Jurkat, Clone E6-1 (cell line): ENCODE measurements at regions not wholly inside any gene's neighbourhood (a gene's known extent, or its start where the extent isn't known, plus 50 kb on each side); places are given as distances from the start of the nearest gene placed in this dataset.
"Not testable (repeated sequence)": the region's sequence is repeated elsewhere in the genome, so short reads cannot be mapped to it uniquely, and the experiment has no call there.

Experiments
- DNase-seq: peaks from one replicate; pipeline ENCODE4 v3.0.0-alpha.2; 2011; ENCODE audit warnings: low read depth, low spot score
- H3K4me3 ChIP-seq: 2 replicates; pipeline ENCODE4 v1.5.1; 2011; ENCODE audit warnings: mild to moderate bottlenecking, low read length, control low read depth, moderate library complexity

DNA sequence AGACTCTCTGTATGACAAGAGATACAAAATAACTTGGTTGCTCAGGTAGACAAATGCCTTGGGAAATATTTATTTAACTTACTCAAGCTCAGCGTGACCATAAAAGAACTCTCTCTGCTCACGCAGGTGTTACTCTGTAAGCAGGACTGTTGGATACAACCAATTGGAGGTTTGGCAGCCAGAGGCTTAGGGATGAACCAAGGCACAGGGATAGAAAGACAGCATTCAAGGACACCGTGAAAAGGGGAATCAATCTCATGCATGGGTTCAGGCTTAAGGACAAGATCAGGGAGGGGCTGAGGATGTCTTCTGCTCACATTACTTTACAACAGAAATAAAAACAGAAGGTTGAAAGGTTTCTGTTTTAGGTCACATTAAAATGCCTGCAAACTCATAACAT lies 389.0 kb upstream of the BRINP1 start:
- H3K4me3 ChIP-seq: no peak overlapping the region
- DNase-seq: no peak

DNA sequence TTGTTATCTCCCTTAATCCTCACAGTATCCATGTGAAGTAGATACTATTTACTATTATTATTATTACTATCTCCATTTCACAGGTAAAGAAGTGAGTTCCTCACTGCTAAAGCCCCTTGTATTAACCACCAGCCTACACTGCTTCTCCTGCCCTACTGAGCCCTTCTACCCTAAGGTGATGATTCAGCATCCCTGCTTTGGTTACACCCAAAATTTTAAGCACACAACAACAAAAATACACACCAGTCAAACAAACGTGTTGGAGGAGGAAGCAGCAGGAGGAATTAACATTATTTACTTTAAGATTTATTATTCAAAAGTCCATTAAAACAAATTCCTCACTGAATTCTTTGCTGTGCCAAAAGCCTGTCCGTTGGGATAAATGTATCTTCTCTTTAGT lies 370.2 kb upstream of the BRINP1 start:
- DNase-seq: no peak
- no peak overlapping the region for H3K4me3 ChIP-seq

DNA sequence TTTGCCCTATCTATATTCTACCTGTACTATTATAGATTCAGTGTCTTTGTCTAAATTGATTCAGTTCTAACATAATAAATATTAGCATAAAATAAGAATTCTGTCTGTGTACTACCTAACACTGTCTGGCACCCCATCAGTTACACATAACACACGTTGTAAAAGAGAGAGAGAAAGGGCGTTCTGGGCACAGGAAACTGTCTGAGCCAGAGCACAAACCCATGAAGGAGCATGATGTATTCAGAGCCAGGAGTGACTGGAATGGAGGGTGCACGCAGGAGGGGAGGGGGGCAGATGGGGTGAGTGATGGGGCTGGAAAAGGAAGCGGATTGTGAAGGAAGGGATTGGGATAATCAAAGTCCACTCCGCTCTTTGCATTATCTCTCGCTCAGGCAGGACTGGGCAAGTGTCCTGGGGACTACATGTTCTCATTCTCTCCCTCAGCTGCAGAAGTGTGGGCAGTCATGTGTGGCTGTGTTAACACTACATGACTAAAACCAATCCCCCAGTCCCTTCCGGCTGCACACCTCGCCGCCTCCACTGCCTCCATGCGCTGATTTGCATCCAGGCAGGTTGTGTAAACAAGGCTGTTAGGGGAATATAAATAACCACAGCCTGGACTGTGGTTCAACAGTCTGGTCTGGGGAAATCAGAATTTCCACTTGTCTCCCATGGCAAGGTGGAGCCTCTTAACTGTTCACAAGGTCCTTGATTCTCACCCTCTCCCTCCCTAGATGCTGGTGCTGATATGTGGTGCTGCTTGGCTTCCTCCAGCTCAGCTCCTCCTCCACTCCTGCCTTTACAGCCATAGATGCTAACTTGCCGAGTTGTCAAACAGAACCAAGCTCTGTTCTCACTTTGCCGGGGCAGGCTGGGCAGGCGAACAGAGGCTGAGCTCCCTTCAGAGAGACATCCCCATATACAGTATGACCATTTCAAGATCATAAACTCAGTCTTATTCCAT lies 367.5 kb upstream of the BRINP1 start:
- DNase-seq: no peak
- no peak overlapping the region for H3K4me3 ChIP-seq

DNA sequence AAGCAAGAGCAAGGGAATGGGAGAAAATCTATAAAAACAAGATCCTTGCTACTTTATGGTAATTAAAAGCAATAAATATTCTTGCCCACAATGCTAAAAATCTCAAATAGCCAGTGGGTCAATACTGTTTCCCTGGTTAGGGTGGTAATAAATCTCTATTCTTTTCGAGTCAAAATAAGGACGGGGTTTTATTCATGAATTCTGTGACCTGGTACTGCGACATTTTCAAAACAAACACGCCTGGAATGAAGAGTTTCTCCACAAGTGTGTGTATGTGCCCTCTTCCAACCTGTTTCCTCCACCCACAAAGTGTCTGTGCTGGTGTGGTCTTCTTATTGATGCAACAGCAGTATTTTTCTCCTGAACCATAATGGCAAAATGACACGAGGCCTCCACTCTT lies 358.8 kb upstream of the BRINP1 start:
- no peak overlapping the region for H3K4me3 ChIP-seq
- DNase-seq: no peak

DNA sequence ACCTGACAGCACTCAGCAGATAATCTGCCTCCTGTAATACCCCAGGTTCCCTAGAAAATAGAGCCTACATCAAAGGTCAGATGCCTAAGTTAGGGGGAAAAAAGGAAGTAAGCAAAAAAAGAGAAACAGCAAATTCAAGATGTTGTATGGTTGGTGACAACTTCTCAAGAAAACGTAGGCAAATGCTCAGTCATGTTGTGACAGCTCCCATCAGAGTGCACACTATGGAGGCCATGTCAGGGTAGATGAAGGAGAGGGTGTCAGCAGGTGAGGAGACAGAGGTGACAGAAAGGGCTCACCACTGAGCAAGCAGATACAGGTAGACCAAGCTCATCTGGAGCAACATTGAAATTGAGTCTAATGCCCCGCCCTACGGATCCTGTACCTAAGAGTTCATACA lies 356.8 kb upstream of the BRINP1 start:
- H3K4me3 ChIP-seq: no peak overlapping the region
- DNase-seq: no peak

DNA sequence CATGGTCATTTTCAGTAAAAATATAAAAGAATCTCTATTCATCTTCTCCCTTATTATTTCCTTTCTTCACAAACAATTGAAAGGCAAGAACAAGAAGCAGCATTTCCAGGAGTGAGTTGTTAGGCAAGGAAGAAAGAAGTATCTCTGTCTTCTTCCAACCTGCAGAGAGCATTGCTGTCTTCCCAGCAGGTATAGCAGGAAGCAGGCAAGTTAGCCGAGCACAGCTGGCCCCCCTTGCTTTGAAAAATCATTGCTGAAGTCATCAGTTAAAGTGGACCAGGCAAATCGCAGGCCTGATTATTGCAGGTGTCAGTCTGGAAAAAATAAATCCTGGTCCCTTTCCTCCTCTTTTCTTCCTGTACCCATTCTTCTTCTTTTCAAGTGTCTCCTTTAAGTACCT lies 353.1 kb upstream of the BRINP1 start:
- DNase-seq: no peak

DNA sequence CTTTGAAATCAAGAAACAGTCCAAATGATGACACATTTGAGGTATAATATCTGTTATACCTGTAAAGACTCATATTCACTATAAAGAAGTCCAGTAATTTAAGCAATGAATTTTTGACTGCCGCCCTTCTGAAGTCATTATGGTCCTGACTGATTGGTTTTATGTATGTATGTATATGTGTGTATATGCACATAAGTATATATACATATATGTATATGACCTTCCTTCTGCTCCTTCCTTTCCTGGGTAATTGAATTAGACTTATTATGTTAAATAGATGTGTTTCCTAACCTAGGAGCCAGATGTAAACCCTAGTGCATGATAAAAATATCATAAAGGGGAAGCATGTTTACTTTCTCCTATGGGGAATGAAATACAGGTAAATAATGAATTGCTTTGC lies 343.1 kb upstream of the BRINP1 start:
- DNase-seq: no peak
- H3K4me3 ChIP-seq: no peak overlapping the region

More for the DNA sequence above, 353.1 kb upstream of the BRINP1 start:
- no peak overlapping the region for H3K4me3 ChIP-seq

DNA sequence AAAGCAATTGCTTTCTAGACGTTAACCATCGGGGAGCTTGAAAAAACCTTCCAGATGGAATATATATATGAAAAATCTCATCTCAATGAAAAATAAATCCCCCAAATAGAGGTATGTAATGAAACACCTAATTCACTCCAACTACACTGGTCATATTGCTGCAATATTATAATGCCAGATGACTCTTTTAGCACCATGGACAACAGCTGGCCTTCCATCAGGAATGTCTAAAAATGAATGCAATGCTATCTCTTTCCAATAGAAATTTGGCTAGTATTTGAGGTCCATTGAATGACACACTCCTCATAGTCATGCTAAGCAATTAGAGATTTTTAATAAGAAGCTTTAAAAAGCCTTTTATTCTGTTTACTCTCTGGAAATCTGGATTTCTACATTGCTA lies 340.2 kb upstream of the BRINP1 start:
- no peak overlapping the region for H3K4me3 ChIP-seq
- DNase-seq: no peak

DNA sequence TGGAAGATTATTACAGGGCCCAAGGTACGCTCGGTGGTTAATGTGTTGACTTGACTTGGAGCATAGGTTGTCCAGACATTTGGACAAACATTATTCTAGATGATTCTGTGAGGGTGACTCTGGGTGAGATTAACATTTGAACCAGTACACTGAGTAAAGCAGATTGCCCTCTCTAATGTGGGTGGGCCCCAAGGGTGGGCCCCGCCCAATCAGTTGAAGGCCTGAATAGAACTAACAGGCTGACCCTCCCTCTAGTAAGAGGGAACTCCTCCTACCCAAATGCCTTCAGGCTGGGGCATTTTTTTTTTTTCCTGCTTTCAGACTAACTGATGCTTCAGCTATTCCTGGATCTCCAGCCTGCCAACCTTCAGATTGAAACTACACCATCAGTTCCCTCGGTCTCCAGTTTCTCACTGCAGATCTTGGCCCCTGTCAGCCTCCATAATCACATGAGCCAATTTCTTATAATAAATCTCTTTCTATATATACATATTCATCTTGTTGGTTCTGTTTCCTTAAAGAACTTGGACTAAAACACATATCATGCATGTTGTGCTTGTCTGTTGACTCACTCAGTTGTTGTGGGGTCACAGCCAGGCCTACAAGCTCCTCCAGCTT lies 338.1 kb upstream of the BRINP1 start:
- no peak for DNase-seq
- no peak overlapping the region for H3K4me3 ChIP-seq

DNA sequence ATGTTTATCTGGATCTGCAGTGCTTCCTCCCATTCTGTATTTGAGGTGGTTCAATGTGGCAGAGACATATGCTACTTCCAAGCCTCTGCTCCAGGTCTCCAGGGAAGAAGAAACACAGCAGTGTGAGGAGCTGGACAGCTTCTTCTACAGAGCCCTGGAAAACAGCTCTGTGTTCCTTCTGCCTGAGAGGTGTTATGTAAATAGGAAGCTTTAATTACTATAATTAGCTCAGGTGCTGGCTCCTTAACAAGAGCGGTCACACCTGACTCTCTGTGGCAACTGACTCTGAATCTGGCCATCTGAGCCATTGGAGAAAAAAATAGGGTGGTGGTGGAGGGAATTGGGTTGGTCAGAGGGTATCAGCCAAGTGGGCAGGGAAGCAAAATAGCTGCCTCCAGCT lies 332.4 kb upstream of the BRINP1 start:
- DNase-seq: no peak
- H3K4me3 ChIP-seq: no peak overlapping the region

DNA sequence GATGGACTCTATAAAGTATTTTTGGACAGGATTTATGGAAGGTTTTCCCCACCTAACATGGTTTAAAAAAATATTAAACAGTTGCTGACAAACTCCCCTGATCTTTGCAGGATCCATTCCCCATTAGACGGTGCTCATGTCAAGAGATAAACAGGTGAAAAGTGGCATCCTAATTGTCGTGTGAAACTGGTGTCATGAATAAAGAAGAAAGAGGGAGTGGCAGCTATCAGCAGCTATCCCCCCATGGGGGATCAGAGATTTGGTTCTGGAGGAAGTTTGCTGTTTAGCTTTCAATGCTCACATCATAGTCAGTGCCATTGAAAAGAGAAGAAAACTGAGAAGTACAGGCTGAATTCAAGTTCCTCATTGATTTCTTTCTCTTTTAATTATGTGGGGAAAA lies 329.3 kb upstream of the BRINP1 start:
- no peak overlapping the region for H3K4me3 ChIP-seq
- no peak for DNase-seq

DNA sequence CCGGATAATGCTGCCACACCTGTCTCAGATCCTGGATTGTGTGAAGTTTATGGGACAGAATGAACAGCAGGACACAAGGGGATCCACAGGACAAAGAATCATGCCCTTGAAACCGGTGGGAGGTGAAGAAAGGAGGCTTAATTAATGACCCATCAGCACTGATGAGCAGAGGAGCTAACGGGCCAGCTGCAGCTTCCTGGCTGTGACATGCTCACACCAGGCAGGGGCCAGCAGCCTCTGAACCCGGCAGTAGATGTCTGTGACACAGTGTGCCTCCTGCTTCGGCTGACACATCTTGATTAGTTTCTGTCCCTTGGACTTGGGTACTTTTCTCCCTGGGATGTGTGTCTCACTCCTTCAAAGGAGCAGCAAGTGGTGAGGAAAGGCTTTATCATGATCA lies 328.8 kb upstream of the BRINP1 start:
- no peak overlapping the region for H3K4me3 ChIP-seq
- no peak for DNase-seq

DNA sequence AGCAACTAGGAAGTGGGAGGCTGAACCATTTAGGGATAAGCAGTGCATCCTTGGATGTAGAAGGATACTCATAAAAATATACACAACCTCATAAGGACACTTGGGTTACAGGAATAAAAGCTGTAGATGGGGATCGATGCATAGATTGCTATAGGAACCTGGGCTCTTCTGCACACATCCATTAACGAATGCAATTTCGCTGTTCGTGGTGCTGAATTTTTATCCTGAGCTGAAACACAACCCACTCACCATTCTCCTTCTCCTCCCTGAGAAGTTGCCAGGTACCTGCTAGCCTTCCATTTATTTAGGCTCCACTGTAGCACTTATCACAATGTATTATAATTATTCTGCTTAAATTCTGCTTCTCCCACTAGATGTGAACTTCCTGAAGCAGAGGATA lies 320.6 kb upstream of the BRINP1 start:
- DNase-seq: no peak
- no peak overlapping the region for H3K4me3 ChIP-seq

DNA sequence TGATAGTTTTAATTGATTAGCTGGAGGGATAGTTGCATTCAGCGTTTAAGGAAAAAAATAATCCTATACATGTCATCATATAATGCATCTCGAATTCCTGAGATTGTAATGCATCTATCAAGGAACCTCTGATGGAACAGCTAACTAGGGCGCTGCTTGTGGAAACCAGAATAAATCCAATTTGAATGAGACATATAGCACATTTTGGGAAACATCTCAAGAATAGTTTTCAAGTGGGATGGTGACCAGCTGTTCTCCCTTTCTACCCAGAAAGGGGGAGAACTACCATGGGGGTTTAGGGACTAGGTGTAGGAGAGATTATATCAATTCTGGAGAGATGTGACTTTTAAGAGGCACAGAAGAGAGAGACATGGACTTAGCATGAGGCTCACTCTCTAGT lies 319.3 kb upstream of the BRINP1 start:
- DNase-seq: no peak
- H3K4me3 ChIP-seq: no peak overlapping the region

DNA sequence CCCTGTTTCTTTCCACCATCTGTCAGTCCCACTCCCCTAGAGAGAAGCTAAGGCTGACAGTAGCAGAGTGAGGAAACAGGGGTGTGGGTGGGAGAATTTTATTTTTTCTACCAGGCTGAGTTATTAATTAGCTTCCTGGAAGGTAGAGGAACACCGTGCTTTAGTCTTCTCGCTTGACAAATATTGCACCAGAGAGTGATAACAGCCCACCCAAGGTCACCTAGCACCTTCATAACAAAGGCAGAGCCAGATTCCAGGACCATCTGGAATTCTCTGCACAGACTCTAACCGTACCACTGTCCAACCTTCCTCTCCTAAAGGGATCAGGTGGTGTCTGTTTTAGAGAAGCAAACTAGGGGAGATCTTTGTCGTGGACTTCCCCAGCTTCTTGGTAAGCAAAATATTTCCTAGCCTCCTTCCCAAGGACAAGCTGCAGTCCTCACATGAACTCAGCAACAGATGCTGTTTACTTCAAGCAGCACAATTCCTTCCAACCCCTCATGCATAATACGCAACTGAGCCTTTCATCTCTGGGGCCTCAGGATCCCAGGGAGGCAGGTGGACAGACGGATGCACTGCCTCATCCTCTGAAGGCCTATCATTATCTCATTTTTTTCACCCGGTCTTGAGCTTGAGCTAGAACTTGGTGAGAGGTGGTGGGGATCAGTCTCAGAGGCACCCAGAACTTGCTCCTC lies 308.7 kb upstream of the BRINP1 start:
- no peak for DNase-seq
- no peak overlapping the region for H3K4me3 ChIP-seq

DNA sequence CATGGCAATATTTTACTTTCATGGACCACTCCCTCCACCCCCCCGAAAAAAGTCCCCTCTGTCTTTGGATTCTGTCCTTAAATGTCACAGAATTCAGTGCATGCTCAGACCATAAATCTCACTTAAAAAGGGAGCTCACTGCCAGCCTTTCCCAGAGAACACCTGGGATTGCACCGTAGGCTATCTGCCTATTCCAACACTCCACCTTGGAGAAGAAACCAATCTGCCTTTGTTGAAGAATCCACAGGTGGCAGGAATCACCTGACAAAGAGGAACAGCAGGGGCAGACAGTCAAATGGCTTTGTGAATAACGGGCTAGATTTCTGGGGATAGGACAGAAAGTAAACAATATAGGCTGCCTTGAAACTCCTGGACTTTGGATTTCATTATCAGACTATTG lies 306.7 kb upstream of the BRINP1 start:
- H3K4me3 ChIP-seq: no peak overlapping the region
- no peak for DNase-seq

DNA sequence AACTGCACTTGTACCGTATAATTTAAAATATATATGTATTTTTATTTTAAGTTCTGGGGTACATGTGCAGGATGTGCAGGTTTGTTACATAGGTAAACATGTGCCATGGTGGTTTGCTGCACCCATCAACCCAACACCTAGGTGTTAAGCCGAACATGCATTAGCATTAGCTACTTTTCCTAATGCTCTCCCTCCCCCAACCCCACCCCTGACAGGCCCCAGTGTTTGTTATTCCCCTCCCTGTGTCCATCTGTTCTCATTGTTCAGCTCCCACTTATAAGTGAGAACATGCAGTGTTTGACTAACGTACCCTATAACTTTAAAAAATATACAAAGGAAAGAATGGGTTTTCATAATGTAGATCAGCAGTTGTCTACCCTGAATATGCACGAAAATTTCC lies 303.5 kb upstream of the BRINP1 start:
- not testable (repeated sequence) for H3K4me3 ChIP-seq, DNase-seq

DNA sequence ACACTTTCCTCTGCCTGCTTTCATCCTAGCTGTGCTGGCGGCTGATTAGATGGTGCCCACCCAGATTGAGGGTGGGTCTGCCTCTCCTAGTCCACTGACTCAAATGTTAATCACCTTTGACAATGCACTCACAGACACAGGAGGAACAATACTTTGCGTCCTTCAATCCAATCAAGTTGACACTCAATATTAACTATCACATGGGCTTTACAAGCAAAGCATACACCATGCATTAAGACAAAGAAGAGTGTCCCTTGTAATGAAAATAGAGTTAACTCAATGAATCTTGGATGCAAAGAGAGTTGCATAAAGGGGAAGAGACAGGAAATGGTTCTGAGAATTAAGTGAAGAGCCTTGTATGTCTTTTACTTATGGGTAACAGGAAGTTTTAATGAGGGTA lies 298.7 kb upstream of the BRINP1 start:
- no peak for DNase-seq
- no peak overlapping the region for H3K4me3 ChIP-seq

DNA sequence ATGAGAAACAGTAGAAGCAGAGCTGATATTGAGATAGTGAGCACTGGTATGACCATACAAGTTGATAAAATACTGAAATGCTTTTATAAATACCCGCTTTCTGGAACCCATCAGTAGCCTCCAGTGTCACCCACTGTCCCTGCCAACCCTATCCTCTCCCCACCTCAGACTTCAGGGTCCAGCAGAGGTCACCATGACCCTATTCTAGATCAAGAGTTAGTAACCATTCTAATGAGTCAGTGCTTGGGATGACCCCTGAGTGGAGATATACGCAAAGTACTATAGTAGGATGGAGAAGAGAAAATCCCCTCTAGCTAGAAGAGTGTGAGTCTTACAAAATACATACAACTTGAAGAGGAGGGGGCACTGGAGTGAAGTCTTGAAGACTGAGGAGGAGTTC lies 297.9 kb upstream of the BRINP1 start:
- H3K4me3 ChIP-seq: no peak overlapping the region
- no peak for DNase-seq

DNA sequence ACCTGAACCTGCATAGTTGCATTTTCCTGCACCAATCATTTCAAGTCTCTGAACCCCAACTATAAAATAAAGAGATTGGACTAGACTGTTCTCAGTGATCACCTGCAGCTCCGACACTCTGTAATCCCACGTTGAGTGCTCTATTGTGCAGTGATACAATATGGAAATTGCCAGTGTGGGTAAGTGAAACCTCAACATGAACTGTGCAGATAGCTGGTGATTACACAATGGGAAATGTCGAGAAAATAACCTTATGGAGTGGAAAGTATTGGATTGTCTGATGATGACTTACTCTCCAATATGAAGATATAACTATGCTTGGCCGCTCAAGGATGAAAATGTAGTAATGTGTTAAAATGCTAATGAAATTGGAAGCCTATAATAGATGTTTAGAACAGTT lies 293.1 kb upstream of the BRINP1 start:
- no peak for DNase-seq
- H3K4me3 ChIP-seq: no peak overlapping the region
